ENCODE measurements at regions not wholly inside any gene's neighbourhood (a gene's known extent, or its start where the extent isn't known, plus 50 kb on each side); places are given as distances from the start of the nearest gene placed in this dataset.

- TF ChIP-seq, protein P1, sequence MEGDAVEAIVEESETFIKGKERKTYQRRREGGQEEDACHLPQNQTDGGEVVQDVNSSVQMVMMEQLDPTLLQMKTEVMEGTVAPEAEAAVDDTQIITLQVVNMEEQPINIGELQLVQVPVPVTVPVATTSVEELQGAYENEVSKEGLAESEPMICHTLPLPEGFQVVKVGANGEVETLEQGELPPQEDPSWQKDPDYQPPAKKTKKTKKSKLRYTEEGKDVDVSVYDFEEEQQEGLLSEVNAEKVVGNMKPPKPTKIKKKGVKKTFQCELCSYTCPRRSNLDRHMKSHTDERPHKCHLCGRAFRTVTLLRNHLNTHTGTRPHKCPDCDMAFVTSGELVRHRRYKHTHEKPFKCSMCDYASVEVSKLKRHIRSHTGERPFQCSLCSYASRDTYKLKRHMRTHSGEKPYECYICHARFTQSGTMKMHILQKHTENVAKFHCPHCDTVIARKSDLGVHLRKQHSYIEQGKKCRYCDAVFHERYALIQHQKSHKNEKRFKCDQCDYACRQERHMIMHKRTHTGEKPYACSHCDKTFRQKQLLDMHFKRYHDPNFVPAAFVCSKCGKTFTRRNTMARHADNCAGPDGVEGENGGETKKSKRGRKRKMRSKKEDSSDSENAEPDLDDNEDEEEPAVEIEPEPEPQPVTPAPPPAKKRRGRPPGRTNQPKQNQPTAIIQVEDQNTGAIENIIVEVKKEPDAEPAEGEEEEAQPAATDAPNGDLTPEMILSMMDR (IDR thresholded peaks at IDR 0.05), result no peak
- TF ChIP-seq POLR2A (IDR thresholded peaks at IDR 0.05) (no peak), POLR2AphosphoS5 (IDR thresholded peaks at IDR 0.05) (no peak)
These were observed 348.0 kb downstream of the BTBD3 start for GRCh38 chr20:12265662-12266061.
